ENCODE measurements at regions not wholly inside any gene's neighbourhood (a gene's known extent, or its start where the extent isn't known, plus 50 kb on each side); places are given as distances from the start of the nearest gene placed in this dataset.

GRCh38 chr14:89486961-89487360, 69.9 kb upstream of the FOXN3 start:
- DNase-seq = peak in 1 of 2 donors; percentile 57
- Histone ChIP-seq H3K4me1 (peaks cover 0 to 27% (median 10%) of the 10 kb centered on the region in 4 donors), H3K9me3 (no peaks in the 10 kb centered on the region), H3K4me3 (no peak overlapping the region), H3K27ac (no peak overlapping the region), H3K36me3 (no peaks in the 10 kb centered on the region), H3K27me3 (no peaks in the 10 kb centered on the region)
- TF ChIP-seq, protein P1, sequence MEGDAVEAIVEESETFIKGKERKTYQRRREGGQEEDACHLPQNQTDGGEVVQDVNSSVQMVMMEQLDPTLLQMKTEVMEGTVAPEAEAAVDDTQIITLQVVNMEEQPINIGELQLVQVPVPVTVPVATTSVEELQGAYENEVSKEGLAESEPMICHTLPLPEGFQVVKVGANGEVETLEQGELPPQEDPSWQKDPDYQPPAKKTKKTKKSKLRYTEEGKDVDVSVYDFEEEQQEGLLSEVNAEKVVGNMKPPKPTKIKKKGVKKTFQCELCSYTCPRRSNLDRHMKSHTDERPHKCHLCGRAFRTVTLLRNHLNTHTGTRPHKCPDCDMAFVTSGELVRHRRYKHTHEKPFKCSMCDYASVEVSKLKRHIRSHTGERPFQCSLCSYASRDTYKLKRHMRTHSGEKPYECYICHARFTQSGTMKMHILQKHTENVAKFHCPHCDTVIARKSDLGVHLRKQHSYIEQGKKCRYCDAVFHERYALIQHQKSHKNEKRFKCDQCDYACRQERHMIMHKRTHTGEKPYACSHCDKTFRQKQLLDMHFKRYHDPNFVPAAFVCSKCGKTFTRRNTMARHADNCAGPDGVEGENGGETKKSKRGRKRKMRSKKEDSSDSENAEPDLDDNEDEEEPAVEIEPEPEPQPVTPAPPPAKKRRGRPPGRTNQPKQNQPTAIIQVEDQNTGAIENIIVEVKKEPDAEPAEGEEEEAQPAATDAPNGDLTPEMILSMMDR (IDR thresholded peaks at IDR 0.05) = no peak
- intact Hi-C loops (cut with DNase I; ENCODE audit: low total_unique reads) = no loop called here

GRCh38 chr14:89486505-89486904, 69.5 kb upstream of the FOXN3 start:
- H3K27ac ChIP-seq = no peak overlapping the region
- DNase-seq = peak in 1 of 2 donors; percentile 31
- intact Hi-C loops (cut with DNase I; ENCODE audit: low total_unique reads) = no loop called here

DNA sequence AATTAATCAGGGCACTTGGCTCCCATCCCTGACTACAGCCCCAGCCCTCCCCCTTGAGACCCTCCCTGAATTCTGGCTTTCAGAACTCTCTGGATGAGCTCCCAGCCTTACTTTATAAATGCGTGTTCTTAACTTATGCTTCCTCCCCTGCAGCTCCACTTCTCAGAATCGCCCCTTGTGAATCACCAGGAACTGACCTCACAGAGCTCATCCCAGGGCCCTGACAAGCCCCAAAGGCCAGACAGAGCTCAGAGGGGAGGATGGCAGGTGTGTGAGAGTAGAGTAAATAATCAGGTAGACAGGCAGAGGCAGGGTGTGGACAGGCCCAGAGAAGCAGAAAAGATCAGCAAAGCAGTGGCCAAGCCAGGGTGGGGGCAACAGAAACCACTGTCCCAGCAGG, 68.2 kb upstream of the FOXN3 start:
- no peaks in the 10 kb centered on the region for H3K27me3 ChIP-seq
- H3K9me3 ChIP-seq = no peaks in the 10 kb centered on the region
- H3K4me1 ChIP-seq = peaks cover 0 to 16% (median 7%) of the 10 kb centered on the region in 4 donors
- H3K4me3 ChIP-seq = no peak overlapping the region
- no peaks in the 10 kb centered on the region for H3K36me3 ChIP-seq
- no peak overlapping the region for H3K27ac ChIP-seq
- DNase-seq = peak in 1 of 2 donors; percentile 45
- intact Hi-C loops (cut with DNase I; ENCODE audit: low total_unique reads) = no loop called here
- TF ChIP-seq, protein P1 (IDR thresholded peaks at IDR 0.05) = no peak

More at GRCh38 chr14:89486505-89486904, 69.5 kb upstream of the FOXN3 start:
- Histone ChIP-seq H3K36me3 (no peaks in the 10 kb centered on the region), H3K4me1 (peaks cover 0 to 22% (median 10%) of the 10 kb centered on the region in 4 donors), H3K27me3 (no peaks in the 10 kb centered on the region), H3K9me3 (no peaks in the 10 kb centered on the region), H3K4me3 (no peak overlapping the region)
- TF ChIP-seq, protein P1 (IDR thresholded peaks at IDR 0.05) = no peak

DNA sequence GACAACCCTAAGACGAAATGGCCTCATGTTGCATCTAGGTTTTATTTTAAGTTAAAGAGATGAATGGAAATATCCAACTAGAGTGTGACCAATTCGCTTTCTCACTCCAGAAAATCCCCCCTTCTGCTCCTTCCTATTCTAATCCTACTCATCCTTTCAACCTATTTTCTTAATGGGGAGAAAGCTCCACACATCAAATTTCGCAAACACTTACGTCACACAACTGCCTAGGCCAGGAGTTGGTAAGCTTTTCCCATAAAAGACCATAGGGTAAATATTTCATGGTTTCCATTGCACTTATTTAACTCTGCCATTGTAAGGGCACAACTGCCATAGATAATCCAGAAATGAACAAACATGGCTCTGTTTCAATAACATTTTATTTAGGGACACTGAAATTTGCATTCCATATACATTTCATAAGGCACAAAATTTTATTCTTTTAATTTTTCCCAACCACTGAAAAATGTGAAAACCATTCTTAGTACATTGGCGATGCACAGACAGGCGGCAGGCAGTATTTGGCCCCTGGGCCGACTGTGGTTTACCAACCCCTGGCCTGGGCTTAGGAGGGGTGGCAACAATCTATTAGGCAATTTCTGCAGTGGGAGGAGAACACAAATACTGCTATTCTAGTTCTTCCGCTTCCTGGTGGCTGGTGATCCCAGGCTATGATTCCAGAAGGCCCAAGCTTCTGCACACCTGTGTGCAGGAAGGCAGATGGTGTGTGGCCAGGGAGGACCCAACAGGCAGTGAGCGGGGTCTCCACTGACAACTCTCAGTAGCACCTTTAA, 67.2 kb upstream of the FOXN3 start:
- H3K27me3 ChIP-seq = no peaks in the 10 kb centered on the region
- DNase-seq = peak in 1 of 2 donors; percentile 64
- no peak overlapping the region for H3K4me3 ChIP-seq
- H3K36me3 ChIP-seq = no peaks in the 10 kb centered on the region
- TF ChIP-seq, protein P1 (IDR thresholded peaks at IDR 0.05) = no peak
- intact Hi-C loops (cut with DNase I; ENCODE audit: low total_unique reads) = no loop called here
- H3K4me1 ChIP-seq = peaks cover 0 to 6% (median 1%) of the 10 kb centered on the region in 4 donors
- H3K27ac ChIP-seq = no peak overlapping the region
- H3K9me3 ChIP-seq = no peaks in the 10 kb centered on the region

DNA sequence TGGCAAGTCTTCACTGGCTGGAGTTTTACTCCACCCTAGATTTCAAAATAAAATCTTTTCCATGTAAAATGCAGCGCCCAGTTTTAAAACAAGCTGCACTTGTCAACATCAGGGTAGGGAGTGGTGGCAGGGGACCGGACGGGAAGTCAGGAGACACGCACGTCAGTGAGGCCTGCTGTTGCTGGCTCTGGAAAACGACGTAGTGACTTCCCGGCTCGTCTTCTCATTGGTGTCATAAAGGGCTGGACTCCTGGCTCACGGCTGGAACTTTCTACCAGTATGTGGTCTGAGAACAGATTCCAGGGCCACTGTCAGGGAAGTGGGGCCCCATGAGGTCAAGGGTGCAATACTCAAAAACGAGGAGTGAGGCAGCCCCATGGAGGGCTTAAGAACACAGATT, 64.2 kb upstream of the FOXN3 start:
- H3K9me3 ChIP-seq = no peaks in the 10 kb centered on the region
- H3K4me3 ChIP-seq = no peak overlapping the region
- H3K36me3 ChIP-seq = no peaks in the 10 kb centered on the region
- intact Hi-C loops (cut with DNase I; ENCODE audit: low total_unique reads) = no loop called here
- peak; percentile 83 to 85 for DNase-seq
- peak overlapping the region in 1 of 2 donors; percentile 16 for H3K27ac ChIP-seq
- TF ChIP-seq, protein P1 (IDR thresholded peaks at IDR 0.05) = no peak
- H3K4me1 ChIP-seq = peaks cover 0 to 20% (median 11%) of the 10 kb centered on the region in 4 donors
- H3K27me3 ChIP-seq = no peaks in the 10 kb centered on the region

Data from tibial artery (tissue), 4 donors.